ENCODE measurements at regions not wholly inside any gene's neighbourhood (a gene's known extent, or its start where the extent isn't known, plus 50 kb on each side); places are given as distances from the start of the nearest gene placed in this dataset.

DNA sequence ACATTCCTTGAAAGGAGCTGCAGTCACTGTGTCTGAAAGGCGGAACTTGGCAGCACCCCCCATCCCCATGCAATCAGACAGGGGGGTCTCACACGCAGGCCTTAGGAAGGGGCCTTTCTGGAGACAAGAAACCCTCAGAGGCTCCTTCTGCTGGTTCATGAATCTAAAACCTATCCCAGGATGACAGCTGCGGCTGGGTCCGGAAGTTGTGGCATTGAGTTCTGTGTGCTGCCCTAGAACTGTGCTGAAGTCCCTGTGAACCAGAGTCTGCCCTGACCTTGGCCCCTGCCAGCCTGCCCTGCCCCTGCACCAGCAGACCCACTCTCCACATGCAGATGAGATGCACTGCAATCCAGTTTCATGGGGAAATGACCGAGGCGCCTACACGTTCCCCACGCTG, 268.0 kb downstream of the CTTN start:
- ATAC-seq, result no peak
- H3K4me3 Mint-ChIP-seq, result no peak overlapping the region

DNA sequence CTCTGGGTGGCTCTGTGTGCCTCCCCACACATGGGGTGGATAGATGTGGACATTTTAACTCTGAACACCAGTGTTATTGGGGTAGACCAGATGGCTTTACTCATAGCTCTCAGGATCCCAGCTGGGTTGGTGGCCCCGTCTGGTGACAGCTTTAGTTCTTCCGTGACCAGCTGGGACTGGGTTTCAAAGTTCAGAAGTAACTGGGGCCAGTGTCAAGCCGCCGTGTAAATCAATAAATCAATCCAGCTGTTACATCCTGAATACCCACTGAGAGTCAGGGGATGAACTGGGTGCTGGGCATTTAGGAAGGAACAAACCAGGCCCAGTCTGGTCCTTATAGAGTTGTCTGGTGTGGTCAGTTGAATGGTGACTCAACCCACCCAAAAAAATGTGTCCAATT, 269.4 kb downstream of the CTTN start:
- ChIA-PET POLR2A (no interaction called here), CTCF (no interaction called here)
- DNase-seq, result no peak

More for the DNA sequence above, 268.0 kb downstream of the CTTN start:
- Mint-ChIP-seq H3K36me3 (ENCODE audit: low read depth) (no peaks in the 10 kb centered on the region), H3K27ac (no peak overlapping the region), H3K9me3 (ENCODE audit: insufficient read depth) (no peaks in the 10 kb centered on the region), H3K27me3 (ENCODE audit: low read depth) (peaks cover 6% of the 10 kb centered on the region), H3K4me1 (ENCODE audit: low read depth) (no peaks in the 10 kb centered on the region)
- ChIA-PET POLR2A (no interaction called here), CTCF (no interaction called here)
- no peak for DNase-seq

DNA sequence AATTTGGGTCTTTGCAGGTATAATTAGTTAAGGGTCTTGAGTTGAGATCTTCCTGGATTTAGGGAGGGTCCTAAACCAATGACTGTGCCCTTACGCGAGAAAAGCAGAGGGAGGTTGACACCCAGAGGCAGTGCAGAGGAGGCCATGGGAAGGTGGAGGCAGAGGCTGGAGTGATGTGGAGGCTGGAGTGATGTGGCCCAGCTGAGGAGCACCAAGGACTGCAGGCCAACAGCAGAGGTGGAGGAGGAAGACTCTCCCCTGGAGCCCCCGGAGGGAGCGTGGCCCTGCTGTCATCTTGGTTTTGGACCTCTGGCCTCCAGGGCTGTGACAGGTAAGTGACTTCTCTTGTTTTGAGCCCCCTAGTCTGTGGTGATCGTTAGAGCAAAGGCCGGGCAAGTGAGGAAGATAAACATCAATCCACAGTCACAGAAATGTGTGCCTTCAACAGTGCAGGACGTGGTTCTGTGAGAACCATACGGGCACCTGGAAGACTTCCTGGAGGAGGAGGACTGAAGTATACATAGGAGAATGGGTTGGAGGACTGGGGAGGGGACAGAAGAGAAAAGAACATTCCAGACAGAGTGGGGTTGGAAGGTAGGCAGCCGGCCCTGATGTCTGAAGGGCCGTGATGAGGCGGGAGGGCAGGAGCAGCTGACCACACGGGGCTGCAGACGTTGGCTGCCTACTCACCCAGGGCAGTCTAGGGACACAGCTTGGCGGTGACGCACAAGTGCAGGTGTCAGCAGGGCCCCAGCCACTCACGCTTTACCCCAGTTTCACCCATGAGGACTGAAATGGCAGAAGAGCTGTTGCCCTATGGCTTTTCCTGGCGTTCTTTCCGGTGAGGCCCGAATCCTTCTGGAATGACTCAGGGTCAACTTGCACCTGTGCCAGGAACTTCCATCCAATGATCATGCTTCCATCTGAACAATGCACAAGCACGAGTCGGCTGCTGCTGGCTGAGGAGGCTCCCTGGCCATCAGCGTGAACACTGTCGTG, 270.2 kb downstream of the CTTN start:
- CTCF ChIA-PET, result no interaction called here
- H3K27ac Mint-ChIP-seq, result no peak overlapping the region
- POLR2A ChIA-PET, result no interaction called here
- H3K4me3 Mint-ChIP-seq, result no peak overlapping the region
- H3K4me1 Mint-ChIP-seq (ENCODE audit: low read depth), result no peaks in the 10 kb centered on the region
- H3K27me3 Mint-ChIP-seq (ENCODE audit: low read depth), result peaks cover 2% of the 10 kb centered on the region
- no peaks in the 10 kb centered on the region for H3K36me3 Mint-ChIP-seq (ENCODE audit: low read depth)
- H3K9me3 Mint-ChIP-seq (ENCODE audit: insufficient read depth), result no peaks in the 10 kb centered on the region
- ATAC-seq, result no peak
- DNase-seq, result no peak

More for the DNA sequence above, 269.4 kb downstream of the CTTN start:
- Mint-ChIP-seq H3K4me1 (ENCODE audit: low read depth) (no peaks in the 10 kb centered on the region), H3K27me3 (ENCODE audit: low read depth) (peaks cover 2% of the 10 kb centered on the region), H3K36me3 (ENCODE audit: low read depth) (no peaks in the 10 kb centered on the region), H3K9me3 (ENCODE audit: insufficient read depth) (no peaks in the 10 kb centered on the region), H3K27ac (no peak overlapping the region), H3K4me3 (no peak overlapping the region)
- no peak for ATAC-seq

GRCh38 chr11:70669281-70669680, 271.0 kb downstream of the CTTN start:
- DNase-seq, result no peak
- ChIA-PET CTCF (no interaction called here), POLR2A (no interaction called here)
- Mint-ChIP-seq H3K27me3 (ENCODE audit: low read depth) (peaks cover 2% of the 10 kb centered on the region), H3K36me3 (ENCODE audit: low read depth) (no peaks in the 10 kb centered on the region), H3K4me1 (ENCODE audit: low read depth) (no peaks in the 10 kb centered on the region), H3K27ac (no peak overlapping the region), H3K4me3 (no peak overlapping the region), H3K9me3 (ENCODE audit: insufficient read depth) (no peaks in the 10 kb centered on the region)
- ATAC-seq, result no peak

GRCh38 chr11:70669871-70670675, 271.7 kb downstream of the CTTN start:
- Mint-ChIP-seq H3K4me1 (ENCODE audit: low read depth) (no peaks in the 10 kb centered on the region), H3K27ac (no peak overlapping the region), H3K27me3 (ENCODE audit: low read depth) (peaks cover 2% of the 10 kb centered on the region), H3K4me3 (no peak overlapping the region), H3K36me3 (ENCODE audit: low read depth) (no peaks in the 10 kb centered on the region), H3K9me3 (ENCODE audit: insufficient read depth) (no peaks in the 10 kb centered on the region)
- ATAC-seq, result no peak
- DNase-seq, result no peak
- ChIA-PET POLR2A (no interaction called here), CTCF (no interaction called here)

- CTCF ChIA-PET, result no interaction called here
- no peaks in the 10 kb centered on the region for H3K36me3 Mint-ChIP-seq (ENCODE audit: low read depth)
- ATAC-seq (no peak), DNase-seq (no peak)
- no peak overlapping the region for H3K27ac Mint-ChIP-seq
- POLR2A ChIA-PET, result no interaction called here
- H3K4me3 Mint-ChIP-seq, result no peak overlapping the region
- no peaks in the 10 kb centered on the region for H3K4me1 Mint-ChIP-seq (ENCODE audit: low read depth)
- H3K9me3 Mint-ChIP-seq (ENCODE audit: insufficient read depth), result no peaks in the 10 kb centered on the region
- H3K27me3 Mint-ChIP-seq (ENCODE audit: low read depth), result peaks cover 2% of the 10 kb centered on the region
Observed at GRCh38 chr11:70670676-70671034, 272.3 kb downstream of the CTTN start.

DNA sequence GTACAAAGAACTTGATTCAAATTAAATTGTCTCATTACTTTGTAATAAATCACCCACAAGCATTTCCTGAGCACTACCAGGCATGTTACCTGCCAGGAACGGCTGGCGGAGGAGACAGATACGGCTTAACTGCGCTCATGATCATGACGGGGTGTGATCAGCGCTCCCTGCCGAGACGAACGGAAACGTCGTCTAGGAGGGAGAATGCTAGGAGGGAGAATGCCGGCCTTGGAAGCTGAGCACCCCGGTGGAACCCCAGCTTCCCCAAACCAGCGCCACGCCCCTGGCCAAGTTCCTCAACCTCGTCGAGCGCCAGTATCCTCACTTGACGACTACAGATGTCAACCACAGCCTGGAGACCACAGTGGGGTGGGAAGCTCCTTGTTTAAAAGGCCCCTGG, 272.8 kb downstream of the CTTN start:
- Mint-ChIP-seq H3K36me3 (ENCODE audit: low read depth) (no peaks in the 10 kb centered on the region), H3K4me1 (ENCODE audit: low read depth) (no peaks in the 10 kb centered on the region), H3K27ac (no peak overlapping the region), H3K27me3 (ENCODE audit: low read depth) (peaks cover 2% of the 10 kb centered on the region), H3K4me3 (no peak overlapping the region), H3K9me3 (ENCODE audit: insufficient read depth) (no peaks in the 10 kb centered on the region)
- ChIA-PET POLR2A (no interaction called here), CTCF (no interaction called here)
- DNase-seq (no peak), ATAC-seq (no peak)

DNA sequence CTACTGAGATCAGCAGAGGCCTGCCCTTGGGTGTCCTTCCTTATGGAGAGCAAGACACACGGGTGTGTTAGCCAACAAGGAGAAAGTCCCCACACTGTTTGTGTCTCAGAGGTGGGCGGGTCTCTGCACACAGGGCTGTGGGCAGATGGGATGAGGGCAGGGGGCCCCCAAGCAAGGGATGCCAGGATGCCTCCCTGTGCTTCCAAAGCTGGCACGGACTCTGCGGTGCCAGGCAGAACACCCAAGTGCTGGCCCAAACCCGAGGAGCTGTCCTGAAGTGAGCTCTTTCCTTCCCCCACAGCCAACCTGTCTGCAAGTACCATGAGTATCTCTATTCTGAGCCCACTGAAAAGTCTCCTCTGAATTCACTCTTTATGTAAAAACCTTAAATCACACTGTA, 273.3 kb downstream of the CTTN start:
- no peak for ATAC-seq
- no peak for DNase-seq
- Mint-ChIP-seq H3K27ac (no peak overlapping the region), H3K27me3 (ENCODE audit: low read depth) (peaks cover 2% of the 10 kb centered on the region), H3K9me3 (ENCODE audit: insufficient read depth) (no peaks in the 10 kb centered on the region), H3K4me1 (ENCODE audit: low read depth) (no peaks in the 10 kb centered on the region), H3K36me3 (ENCODE audit: low read depth) (no peaks in the 10 kb centered on the region), H3K4me3 (no peak overlapping the region)
- CTCF ChIA-PET, result no interaction called here
- POLR2A ChIA-PET, result no interaction called here

DNA sequence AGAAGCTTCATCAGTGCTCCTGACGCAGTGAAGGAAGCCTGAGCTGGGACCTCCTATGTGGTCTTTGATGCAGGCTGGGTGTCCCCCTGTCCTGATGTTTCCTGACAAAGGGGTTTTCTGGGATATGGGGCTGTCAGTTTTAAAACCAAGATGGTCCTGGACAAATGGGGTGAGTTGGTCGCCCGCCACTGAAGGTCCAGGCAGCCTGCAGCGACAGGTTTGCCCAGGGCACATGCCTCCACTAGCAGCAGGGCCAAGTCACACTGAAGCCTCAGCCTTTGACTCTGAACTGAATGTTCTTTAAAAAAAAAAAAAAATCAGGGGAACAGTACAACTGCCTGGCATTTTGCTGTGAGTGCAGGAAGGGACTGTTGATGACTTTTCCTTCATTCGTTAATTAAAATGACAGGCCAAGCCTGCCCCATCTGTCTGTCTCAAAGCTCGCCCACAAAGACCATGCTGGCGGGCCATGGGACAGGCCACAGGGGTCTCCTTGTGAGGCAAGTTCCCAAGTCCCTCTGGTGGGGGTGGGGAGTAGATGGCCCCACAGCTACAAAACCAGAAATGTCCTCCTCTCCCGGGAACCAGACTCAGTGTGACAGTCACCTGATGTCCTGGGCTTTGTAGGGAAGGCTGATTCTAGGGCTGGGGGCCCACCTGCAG, 274.8 kb downstream of the CTTN start:
- Mint-ChIP-seq H3K4me3 (no peak overlapping the region), H3K36me3 (ENCODE audit: low read depth) (no peaks in the 10 kb centered on the region), H3K27me3 (ENCODE audit: low read depth) (peaks cover 2% of the 10 kb centered on the region), H3K4me1 (ENCODE audit: low read depth) (no peaks in the 10 kb centered on the region), H3K9me3 (ENCODE audit: insufficient read depth) (no peaks in the 10 kb centered on the region), H3K27ac (no peak overlapping the region)
- CTCF ChIA-PET, result no interaction called here
- POLR2A ChIA-PET, result no interaction called here
- no peak for ATAC-seq
- DNase-seq, result no peak

GRCh38 chr11:70674605-70675004, 276.3 kb downstream of the CTTN start:
- no peak overlapping the region for H3K4me3 Mint-ChIP-seq
- DNase-seq, result no peak
- no peaks in the 10 kb centered on the region for H3K9me3 Mint-ChIP-seq (ENCODE audit: insufficient read depth)
- ATAC-seq, result no peak
- H3K36me3 Mint-ChIP-seq (ENCODE audit: low read depth), result no peaks in the 10 kb centered on the region
- POLR2A ChIA-PET, result no interaction called here
- H3K4me1 Mint-ChIP-seq (ENCODE audit: low read depth), result no peaks in the 10 kb centered on the region
- CTCF ChIA-PET, result no interaction called here
- peaks cover 2% of the 10 kb centered on the region for H3K27me3 Mint-ChIP-seq (ENCODE audit: low read depth)
- H3K27ac Mint-ChIP-seq, result no peak overlapping the region

DNA sequence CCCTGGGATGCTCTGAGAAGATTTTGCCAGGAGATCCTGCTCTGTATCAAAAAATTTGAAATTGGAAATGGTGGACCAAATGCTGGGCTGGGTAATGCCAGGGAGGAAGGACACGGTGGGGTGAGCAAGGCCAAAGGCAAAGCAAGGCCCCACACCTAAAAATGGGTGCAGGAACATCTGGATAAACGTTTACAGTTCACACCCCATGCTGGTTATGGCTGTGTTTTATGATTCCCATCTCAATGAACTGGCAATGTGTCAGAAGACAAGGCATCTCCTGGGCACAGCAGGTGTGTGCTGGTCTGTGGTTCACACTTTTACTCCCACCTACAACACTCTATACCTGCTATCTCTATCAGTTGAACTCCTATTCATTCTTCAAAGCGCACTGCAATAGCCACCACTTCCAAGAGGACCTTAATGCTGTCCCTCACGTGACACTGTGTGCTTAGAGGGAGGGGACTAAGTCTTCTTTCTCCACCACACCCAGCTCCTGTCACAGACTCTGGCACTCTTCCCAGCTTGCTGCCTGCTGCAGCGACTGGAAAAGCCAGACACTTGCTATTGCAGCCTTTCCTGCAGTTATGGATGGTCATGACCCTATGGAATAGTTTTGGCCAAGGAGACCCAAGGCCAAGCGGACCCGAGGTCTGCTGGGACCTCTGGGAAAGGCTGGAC, 277.5 kb downstream of the CTTN start:
- POLR2A ChIA-PET, result no interaction called here
- Mint-ChIP-seq H3K36me3 (ENCODE audit: low read depth) (no peaks in the 10 kb centered on the region), H3K27me3 (ENCODE audit: low read depth) (peaks cover 2% of the 10 kb centered on the region), H3K9me3 (ENCODE audit: insufficient read depth) (no peaks in the 10 kb centered on the region), H3K4me3 (no peak overlapping the region), H3K27ac (no peak overlapping the region), H3K4me1 (ENCODE audit: low read depth) (no peaks in the 10 kb centered on the region)
- no peak for DNase-seq
- CTCF ChIA-PET, result no interaction called here
- no peak for ATAC-seq

Data from activated CD8-positive, alpha-beta T cell treated with anti-CD3 and anti-CD28 coated beads, Interleukin-2, amount 10 ng/mL, durations not matched to agents 7 days and 5 days (primary cell).